ENCODE measurements at regions not wholly inside any gene's neighbourhood (a gene's known extent, or its start where the extent isn't known, plus 50 kb on each side); places are given as distances from the start of the nearest gene placed in this dataset.

GRCh38 chr20:57960803-57961575 lies 251.2 kb upstream of the PMEPA1 start:
- Histone ChIP-seq H3K18ac (ENCODE audit: low read depth in 1 of 2, low read length in 2 of 2) (no peak overlapping the region), H2BK120ac (ENCODE audit: low read depth, low read length) (no peak overlapping the region), H3K23ac (ENCODE audit: low read length in 2 of 2) (no peak overlapping the region), H3K27ac (ENCODE audit: low read length, poor library complexity, severe bottlenecking) (no peak overlapping the region), H3K9me3 (ENCODE audit: control insufficient read depth, low read length) (no peaks in the 10 kb centered on the region), H3K9ac (ENCODE audit: low read length) (no peak overlapping the region), H2BK12ac (ENCODE audit: low read length in 2 of 2) (no peak overlapping the region), H4K8ac (ENCODE audit: low read length) (no peak overlapping the region), H2AK5ac (ENCODE audit: low read length, severe bottlenecking) (no peak overlapping the region), H3K36me3 (ENCODE audit: control insufficient read depth in 1 of 2, insufficient read depth in 2 of 2, low read depth in 1 of 2, low read length in 2 of 2) (no peaks in the 10 kb centered on the region), H3K4me1 (ENCODE audit: control insufficient read depth, insufficient read depth, low read depth, low read length) (no peaks in the 10 kb centered on the region), H3K4me2 (ENCODE audit: low read length, poor library complexity, severe bottlenecking) (no peak overlapping the region), H3K79me1 (replicated peaks; ENCODE audit: low read length, poor library complexity, severe bottlenecking) (no peaks in the 10 kb centered on the region), H3K14ac (ENCODE audit: low read length in 2 of 2) (no peak overlapping the region), H2AFZ (ENCODE audit: low read depth, low read length) (no peak overlapping the region), H3K27me3 (ENCODE audit: control insufficient read depth in 1 of 2, insufficient read depth in 1 of 2, low read length in 2 of 2) (peaks cover 0 to 37% of the 10 kb centered on the region in 2 experiments), H4K91ac (ENCODE audit: low read length) (no peak overlapping the region), H2BK5ac (ENCODE audit: low read depth, low read length, poor library complexity, severe bottlenecking) (no peak overlapping the region), H3K4ac (ENCODE audit: low read depth in 1 of 2, low read length in 2 of 2) (no peak overlapping the region), H3K4me3 (ENCODE audit: insufficient read depth in 1 of 2, low read depth in 1 of 2, low read length in 2 of 2) (no peak overlapping the region), H2BK15ac (ENCODE audit: low read depth, poor library complexity, severe bottlenecking) (no peak overlapping the region)
- 71% methylated on average over 19 of the region's 19 CpGs for WGBS
- no peak for DNase-seq

GRCh38 chr20:57959589-57959988 lies 249.8 kb upstream of the PMEPA1 start:
- peaks cover 0 to 39% of the 10 kb centered on the region in 2 experiments for H3K27me3 ChIP-seq (ENCODE audit: control insufficient read depth in 1 of 2, insufficient read depth in 1 of 2, low read length in 2 of 2)
- no peak overlapping the region for H3K4me2 ChIP-seq (ENCODE audit: low read length, poor library complexity, severe bottlenecking)
- no peak overlapping the region for H2AK5ac ChIP-seq (ENCODE audit: low read length, severe bottlenecking)
- no peak overlapping the region for H2BK5ac ChIP-seq (ENCODE audit: low read depth, low read length, poor library complexity, severe bottlenecking)
- H3K9me3 ChIP-seq (ENCODE audit: control insufficient read depth, low read length), result no peaks in the 10 kb centered on the region
- H3K4me3 ChIP-seq (ENCODE audit: insufficient read depth in 1 of 2, low read depth in 1 of 2, low read length in 2 of 2), result no peak overlapping the region
- H4K8ac ChIP-seq (ENCODE audit: low read length), result no peak overlapping the region
- no peaks in the 10 kb centered on the region for H3K36me3 ChIP-seq (ENCODE audit: control insufficient read depth in 1 of 2, insufficient read depth in 2 of 2, low read depth in 1 of 2, low read length in 2 of 2)
- H3K79me1 ChIP-seq (replicated peaks; ENCODE audit: low read length, poor library complexity, severe bottlenecking), result no peaks in the 10 kb centered on the region
- no peak overlapping the region for H3K9ac ChIP-seq (ENCODE audit: low read length)
- no peak overlapping the region for H3K14ac ChIP-seq (ENCODE audit: low read length in 2 of 2)
- no peak overlapping the region for H2BK120ac ChIP-seq (ENCODE audit: low read depth, low read length)
- H3K4ac ChIP-seq (ENCODE audit: low read depth in 1 of 2, low read length in 2 of 2), result no peak overlapping the region
- no peak overlapping the region for H2BK15ac ChIP-seq (ENCODE audit: low read depth, poor library complexity, severe bottlenecking)
- H3K27ac ChIP-seq (ENCODE audit: low read length, poor library complexity, severe bottlenecking), result no peak overlapping the region
- no peak overlapping the region for H2AFZ ChIP-seq (ENCODE audit: low read depth, low read length)
- H2BK12ac ChIP-seq (ENCODE audit: low read length in 2 of 2), result no peak overlapping the region
- no peaks in the 10 kb centered on the region for H3K4me1 ChIP-seq (ENCODE audit: control insufficient read depth, insufficient read depth, low read depth, low read length)
- no peak for DNase-seq
- no peak overlapping the region for H4K91ac ChIP-seq (ENCODE audit: low read length)
- WGBS, result 75% methylated on average over 4 of the region's 4 CpGs
- H3K18ac ChIP-seq (ENCODE audit: low read depth in 1 of 2, low read length in 2 of 2), result no peak overlapping the region
- H3K23ac ChIP-seq (ENCODE audit: low read length in 2 of 2), result no peak overlapping the region

- Histone ChIP-seq H2AFZ (ENCODE audit: low read depth, low read length) (no peak overlapping the region), H3K9ac (ENCODE audit: low read length) (no peak overlapping the region), H3K14ac (ENCODE audit: low read length in 2 of 2) (no peak overlapping the region), H2BK15ac (ENCODE audit: low read depth, poor library complexity, severe bottlenecking) (no peak overlapping the region), H3K4me3 (ENCODE audit: insufficient read depth in 1 of 2, low read depth in 1 of 2, low read length in 2 of 2) (no peak overlapping the region), H3K4me2 (ENCODE audit: low read length, poor library complexity, severe bottlenecking) (no peak overlapping the region), H2BK120ac (ENCODE audit: low read depth, low read length) (no peak overlapping the region), H2AK5ac (ENCODE audit: low read length, severe bottlenecking) (no peak overlapping the region), H3K23ac (ENCODE audit: low read length in 2 of 2) (no peak overlapping the region), H3K79me1 (replicated peaks; ENCODE audit: low read length, poor library complexity, severe bottlenecking) (no peaks in the 10 kb centered on the region), H3K18ac (ENCODE audit: low read depth in 1 of 2, low read length in 2 of 2) (no peak overlapping the region), H3K4ac (ENCODE audit: low read depth in 1 of 2, low read length in 2 of 2) (no peak overlapping the region), H3K27me3 (ENCODE audit: control insufficient read depth in 1 of 2, insufficient read depth in 1 of 2, low read length in 2 of 2) (peaks cover 0 to 41% of the 10 kb centered on the region in 2 experiments), H3K27ac (ENCODE audit: low read length, poor library complexity, severe bottlenecking) (no peak overlapping the region), H2BK5ac (ENCODE audit: low read depth, low read length, poor library complexity, severe bottlenecking) (no peak overlapping the region), H3K4me1 (ENCODE audit: control insufficient read depth, insufficient read depth, low read depth, low read length) (no peaks in the 10 kb centered on the region), H2BK12ac (ENCODE audit: low read length in 2 of 2) (no peak overlapping the region), H4K8ac (ENCODE audit: low read length) (no peak overlapping the region), H3K36me3 (ENCODE audit: control insufficient read depth in 1 of 2, insufficient read depth in 2 of 2, low read depth in 1 of 2, low read length in 2 of 2) (no peaks in the 10 kb centered on the region), H3K9me3 (ENCODE audit: control insufficient read depth, low read length) (no peaks in the 10 kb centered on the region), H4K91ac (ENCODE audit: low read length) (no peak overlapping the region)
- no peak for DNase-seq
- WGBS, result 86% methylated on average over 12 of the region's 12 CpGs
These were observed 249.2 kb upstream of the PMEPA1 start for GRCh38 chr20:57959018-57959417.

- 49% methylated on average over 2 of the region's 3 CpGs for WGBS
- Histone ChIP-seq H3K27me3 (ENCODE audit: control insufficient read depth in 1 of 2, insufficient read depth in 1 of 2, low read length in 2 of 2) (peaks cover 0 to 46% of the 10 kb centered on the region in 2 experiments), H4K8ac (ENCODE audit: low read length) (no peak overlapping the region), H2AK5ac (ENCODE audit: low read length, severe bottlenecking) (no peak overlapping the region), H3K14ac (ENCODE audit: low read length in 2 of 2) (no peak overlapping the region), H3K23ac (ENCODE audit: low read length in 2 of 2) (no peak overlapping the region), H2BK12ac (ENCODE audit: low read length in 2 of 2) (no peak overlapping the region), H2BK5ac (ENCODE audit: low read depth, low read length, poor library complexity, severe bottlenecking) (no peak overlapping the region), H3K9ac (ENCODE audit: low read length) (no peak overlapping the region), H3K4ac (ENCODE audit: low read depth in 1 of 2, low read length in 2 of 2) (no peak overlapping the region), H3K18ac (ENCODE audit: low read depth in 1 of 2, low read length in 2 of 2) (no peak overlapping the region), H3K36me3 (ENCODE audit: control insufficient read depth in 1 of 2, insufficient read depth in 2 of 2, low read depth in 1 of 2, low read length in 2 of 2) (no peaks in the 10 kb centered on the region), H2BK120ac (ENCODE audit: low read depth, low read length) (no peak overlapping the region), H3K79me1 (replicated peaks; ENCODE audit: low read length, poor library complexity, severe bottlenecking) (no peaks in the 10 kb centered on the region), H2BK15ac (ENCODE audit: low read depth, poor library complexity, severe bottlenecking) (no peak overlapping the region), H3K27ac (ENCODE audit: low read length, poor library complexity, severe bottlenecking) (no peak overlapping the region), H2AFZ (ENCODE audit: low read depth, low read length) (no peak overlapping the region), H3K4me2 (ENCODE audit: low read length, poor library complexity, severe bottlenecking) (no peak overlapping the region), H3K9me3 (ENCODE audit: control insufficient read depth, low read length) (no peaks in the 10 kb centered on the region), H4K91ac (ENCODE audit: low read length) (no peak overlapping the region), H3K4me1 (ENCODE audit: control insufficient read depth, insufficient read depth, low read depth, low read length) (no peaks in the 10 kb centered on the region), H3K4me3 (ENCODE audit: insufficient read depth in 1 of 2, low read depth in 1 of 2, low read length in 2 of 2) (no peak overlapping the region)
- DNase-seq, result no peak
These were observed 248.2 kb upstream of the PMEPA1 start for GRCh38 chr20:57958050-57958420.
